SK-N-MC (cell line): ENCODE measurements at regions not wholly inside any gene's neighbourhood (a gene's known extent, or its start where the extent isn't known, plus 50 kb on each side); places are given as distances from the start of the nearest gene placed in this dataset.

Source experiments
- DNase-seq: peaks from one replicate; pipeline ENCODE4 v3.0.0-alpha.2; 2011; ENCODE audit warnings: low read depth, low spot score
- H3K27ac ChIP-seq: fragments of 200-600 bp; sonication (generic); 2 replicates; pipeline ENCODE4 v1.5.1; 2016; ENCODE audit warnings: mixed run types
- H3K36me3 ChIP-seq: fragments of 200-600 bp; sonication (generic); 2 replicates; pipeline ENCODE4 v1.6.1; 2017; ENCODE audit warnings: antibody characterized with exemption, low read length, mixed read lengths; ENCODE audit not compliant: insufficient read depth
- H3K4me3 ChIP-seq: fragments of 200-600 bp; sonication (generic); 2 replicates; pipeline ENCODE4 v1.5.1; 2016
- H3K9ac ChIP-seq: fragments of 200-600 bp; sonication (generic); 2 replicates; pipeline ENCODE4 v1.8.0; 2017; ENCODE audit warnings: mixed run types, mixed read lengths; ENCODE audit not compliant: insufficient read length
- H3K9me3 ChIP-seq: fragments of 200-600 bp; sonication (generic); 2 replicates; pipeline ENCODE4 v1.6.1; 2017; ENCODE audit warnings: low read depth, mild to moderate bottlenecking, antibody characterized with exemption, low read length, moderate library complexity, mixed read lengths
- EZH2 ChIP-seq: fragments of 200-600 bp; sonication (generic); IDR thresholded peaks from one replicate; pipeline ENCODE4 v1.6.1; 2017; ENCODE audit warnings: antibody characterized with exemption
- FOXP2 ChIP-seq: optimal IDR thresholded peaks from 2 replicates; pipeline ENCODE3; 2011; ENCODE audit warnings: mild to moderate bottlenecking, moderate library complexity; ENCODE audit not compliant: insufficient read depth; ENCODE audit errors: extremely low read length, control extremely low read depth
- POLR2AphosphoS5 ChIP-seq: IDR thresholded peaks from 2 replicates; pipeline ENCODE4 v1.6.1; 2012; ENCODE audit warnings: mild to moderate bottlenecking, low read depth, low read length, borderline replicate concordance

GRCh38 chr7:9778367-9778766 is 1195.3 kb upstream of the PHF14 start:
- Histone ChIP-seq H3K4me3 (no peak overlapping the region), H3K36me3 (no peaks in the 10 kb centered on the region), H3K9me3 (no peaks in the 10 kb centered on the region), H3K9ac (no peak overlapping the region), H3K27ac (no peak overlapping the region)
- no peak for DNase-seq
- TF ChIP-seq FOXP2 (no peak), POLR2AphosphoS5 (no peak), EZH2 (no peak)

GRCh38 chr7:9781710-9782109 is 1192.0 kb upstream of the PHF14 start:
- H3K9me3 ChIP-seq = no peaks in the 10 kb centered on the region
- H3K36me3 ChIP-seq = no peaks in the 10 kb centered on the region
- TF ChIP-seq FOXP2 = no peak
- TF ChIP-seq POLR2AphosphoS5 = no peak
- no peak for TF ChIP-seq EZH2
- no peak for DNase-seq
- no peak overlapping the region for H3K9ac ChIP-seq
- no peak overlapping the region for H3K27ac ChIP-seq
- H3K4me3 ChIP-seq = no peak overlapping the region

GRCh38 chr7:9782275-9782674 is 1191.4 kb upstream of the PHF14 start:
- no peak for TF ChIP-seq EZH2
- no peak for TF ChIP-seq POLR2AphosphoS5
- TF ChIP-seq FOXP2 = no peak
- no peaks in the 10 kb centered on the region for H3K36me3 ChIP-seq
- DNase-seq = no peak
- no peak overlapping the region for H3K9ac ChIP-seq
- H3K4me3 ChIP-seq = no peak overlapping the region
- H3K9me3 ChIP-seq = no peaks in the 10 kb centered on the region
- no peak overlapping the region for H3K27ac ChIP-seq

- TF ChIP-seq EZH2 (no peak), FOXP2 (no peak), POLR2AphosphoS5 (no peak)
- Histone ChIP-seq H3K36me3 (no peaks in the 10 kb centered on the region), H3K9ac (no peak overlapping the region), H3K27ac (no peak overlapping the region), H3K9me3 (no peaks in the 10 kb centered on the region), H3K4me3 (no peak overlapping the region)
- DNase-seq = no peak
Measured at GRCh38 chr7:9785211-9785610, 1188.5 kb upstream of the PHF14 start.

GRCh38 chr7:9796241-9796640 is 1177.4 kb upstream of the PHF14 start:
- Histone ChIP-seq H3K9ac (no peak overlapping the region), H3K27ac (no peak overlapping the region), H3K36me3 (no peaks in the 10 kb centered on the region), H3K4me3 (no peak overlapping the region), H3K9me3 (no peaks in the 10 kb centered on the region)
- no peak for DNase-seq
- TF ChIP-seq POLR2AphosphoS5 = no peak
- no peak for TF ChIP-seq EZH2

GRCh38 chr7:9822458-9823290 is 1151.0 kb upstream of the PHF14 start:
- no peak for DNase-seq
- TF ChIP-seq EZH2 (no peak), POLR2AphosphoS5 (no peak), FOXP2 (no peak)
- no peaks in the 10 kb centered on the region for H3K9me3 ChIP-seq
- no peak overlapping the region for H3K27ac ChIP-seq
- no peak overlapping the region for H3K4me3 ChIP-seq
- no peaks in the 10 kb centered on the region for H3K36me3 ChIP-seq
- no peak overlapping the region for H3K9ac ChIP-seq

- Histone ChIP-seq H3K27ac (no peak overlapping the region), H3K4me3 (no peak overlapping the region), H3K36me3 (no peaks in the 10 kb centered on the region), H3K9me3 (no peaks in the 10 kb centered on the region), H3K9ac (no peak overlapping the region)
- TF ChIP-seq POLR2AphosphoS5 (no peak), FOXP2 (no peak), EZH2 (no peak)
- DNase-seq = no peak
Measured at GRCh38 chr7:9835199-9835598, 1138.5 kb upstream of the PHF14 start.

- no peak overlapping the region for H3K27ac ChIP-seq
- H3K36me3 ChIP-seq = no peaks in the 10 kb centered on the region
- no peak for DNase-seq
- H3K4me3 ChIP-seq = no peak overlapping the region
- no peaks in the 10 kb centered on the region for H3K9me3 ChIP-seq
- no peak overlapping the region for H3K9ac ChIP-seq
- TF ChIP-seq EZH2 = no peak
- no peak for TF ChIP-seq FOXP2
- no peak for TF ChIP-seq POLR2AphosphoS5
Measured at GRCh38 chr7:9836671-9837070, 1137.0 kb upstream of the PHF14 start.

GRCh38 chr7:9842301-9842700 is 1131.4 kb upstream of the PHF14 start:
- TF ChIP-seq POLR2AphosphoS5 (no peak), EZH2 (no peak), FOXP2 (no peak)
- Histone ChIP-seq H3K36me3 (no peaks in the 10 kb centered on the region), H3K4me3 (no peak overlapping the region), H3K27ac (no peak overlapping the region), H3K9ac (no peak overlapping the region), H3K9me3 (no peaks in the 10 kb centered on the region)
- no peak for DNase-seq
